Fibroblast of gingiva (primary cell): ENCODE measurements at regions not wholly inside any gene's neighbourhood (a gene's known extent, or its start where the extent isn't known, plus 50 kb on each side); places are given as distances from the start of the nearest gene placed in this dataset.

Experiments
- DNase-seq: peaks from one replicate; pipeline ENCODE4 v3.0.0-alpha.2; 2011; ENCODE audit warnings: low read depth

DNA sequence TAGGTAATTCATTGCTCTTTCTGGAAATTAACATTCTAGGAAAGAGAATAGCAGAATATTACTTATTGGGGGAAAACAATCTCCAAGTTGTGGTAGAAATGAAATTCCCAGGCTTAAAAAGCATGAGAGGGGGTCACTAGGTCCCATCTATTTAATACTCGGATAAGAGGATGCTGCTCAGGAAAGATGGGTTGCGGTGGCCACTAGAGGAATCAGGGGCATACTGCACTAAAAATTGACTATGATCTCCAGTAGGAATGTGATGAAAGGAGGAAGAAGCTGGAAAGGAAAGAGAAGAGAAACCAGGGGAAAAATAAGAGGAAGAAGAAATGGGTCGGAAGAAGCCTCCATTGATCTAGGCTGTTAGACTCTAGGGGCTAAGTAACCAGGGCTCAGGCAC is 192.8 kb downstream of the GPAM start:
- no peak for DNase-seq

DNA sequence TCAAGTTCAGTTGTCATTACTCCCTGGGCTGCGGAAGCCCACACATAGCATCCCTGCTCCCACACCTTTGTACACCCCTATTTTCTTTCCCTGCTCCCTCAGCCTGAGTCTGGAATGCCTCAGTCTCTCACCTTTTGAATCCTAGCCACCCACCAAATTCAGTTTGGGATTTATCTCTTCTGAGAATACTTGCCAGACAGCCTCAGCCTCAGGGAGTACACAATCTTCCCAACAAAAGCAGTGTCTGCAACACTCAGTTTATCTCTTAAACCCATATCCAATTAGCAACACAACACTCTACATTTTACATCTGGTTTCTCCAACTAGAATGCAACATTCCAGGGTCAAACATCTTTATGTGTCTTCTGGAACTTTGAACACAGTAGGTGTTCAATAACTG is 190.2 kb downstream of the GPAM start:
- no peak for DNase-seq

DNA sequence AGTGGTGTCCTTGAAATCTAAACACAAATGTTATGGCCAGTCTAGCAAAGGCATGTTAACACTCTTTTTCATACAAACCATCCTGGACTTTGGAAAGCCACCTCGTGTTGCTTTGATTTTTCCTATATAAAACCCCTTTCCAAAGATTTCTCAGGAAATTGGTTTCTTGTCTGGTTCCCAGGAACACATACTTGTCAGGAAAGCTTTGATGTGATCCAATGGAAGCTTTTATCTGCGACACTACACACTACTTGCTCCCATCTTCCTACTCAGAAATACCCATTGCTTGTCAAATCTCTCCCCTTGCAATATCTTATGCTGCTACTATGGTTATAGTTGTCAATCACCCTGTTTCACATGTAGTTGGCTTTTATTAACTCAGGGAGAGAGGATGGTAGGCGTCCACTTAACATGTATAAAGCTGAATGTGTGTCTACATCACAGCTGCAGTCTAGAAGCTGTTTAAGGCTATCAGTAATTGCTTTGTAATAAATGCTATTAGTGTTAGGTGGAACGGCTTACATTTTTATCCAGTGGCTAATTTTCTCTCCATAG is 189.6 kb downstream of the GPAM start:
- DNase-seq: no peak

DNA sequence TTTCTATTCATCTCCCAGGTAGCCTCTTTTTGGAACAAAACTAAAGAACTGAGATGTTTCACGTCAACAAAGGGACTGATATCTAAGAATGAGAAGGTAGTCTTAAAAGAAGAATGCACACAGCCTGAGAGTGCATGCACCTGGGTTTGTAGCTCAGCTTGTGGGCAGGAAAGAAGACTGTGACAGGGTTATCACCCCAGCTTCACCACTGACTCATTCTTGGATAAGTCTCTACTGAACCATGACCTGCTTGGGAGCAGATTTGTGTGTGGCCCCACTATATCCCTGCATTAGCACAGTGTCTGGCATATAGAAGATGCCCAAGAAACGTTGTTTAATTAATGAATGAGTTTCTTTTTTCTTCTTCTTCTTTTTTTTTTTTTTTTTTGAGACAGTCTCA is 187.5 kb downstream of the GPAM start:
- no peak for DNase-seq

DNA sequence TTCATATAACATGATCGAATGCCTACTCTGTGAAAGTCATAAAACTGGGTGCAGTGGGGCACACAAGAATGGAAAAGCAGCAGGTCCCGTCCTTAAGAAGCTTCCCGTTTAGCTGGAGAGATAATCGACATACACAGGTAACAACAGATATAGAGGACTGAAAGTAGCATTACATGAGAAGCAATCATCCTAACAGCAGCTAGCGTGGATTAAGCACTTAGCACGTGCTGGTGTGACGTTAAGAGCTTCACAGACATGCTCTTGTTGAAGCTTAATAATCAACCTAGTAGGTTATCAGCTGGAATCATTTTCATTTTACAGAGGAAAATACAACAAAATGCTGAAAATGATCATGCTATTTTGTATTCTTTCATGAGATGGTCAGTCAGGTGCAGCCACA is 184.8 kb downstream of the GPAM start:
- DNase-seq: no peak

DNA sequence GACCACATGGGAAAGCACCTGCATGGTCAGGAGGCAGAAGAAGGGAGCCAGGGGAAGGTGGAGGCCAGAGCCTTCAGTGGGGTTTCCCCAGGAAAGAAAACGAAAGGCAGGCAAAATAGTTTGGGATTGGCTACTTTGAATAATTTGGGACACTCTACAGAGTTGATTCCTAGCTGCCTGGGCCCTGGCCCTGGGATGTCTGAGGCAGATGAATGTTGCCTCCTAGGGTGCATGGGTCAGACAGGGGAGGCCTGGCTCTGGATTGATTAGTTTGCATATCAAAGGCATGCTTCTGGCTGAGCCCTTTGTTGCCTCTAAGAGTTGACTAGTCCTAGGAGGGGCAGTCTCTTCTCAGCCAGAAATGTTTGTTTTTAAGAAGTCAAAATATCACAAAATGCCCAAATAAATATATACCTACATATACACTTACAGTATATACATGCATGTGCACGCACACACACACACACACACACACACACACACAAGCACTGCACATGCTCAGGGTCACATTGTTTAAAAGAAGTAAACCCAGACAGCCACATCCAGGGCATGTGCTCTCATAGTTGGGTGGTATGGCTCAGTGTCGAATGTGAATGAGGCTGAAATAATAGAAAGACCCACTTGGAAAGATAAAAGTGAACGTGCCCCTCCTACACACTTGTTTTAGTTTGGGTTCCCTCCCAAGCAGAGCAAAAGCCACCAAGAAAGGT is 184.2 kb downstream of the GPAM start:
- no peak for DNase-seq

DNA sequence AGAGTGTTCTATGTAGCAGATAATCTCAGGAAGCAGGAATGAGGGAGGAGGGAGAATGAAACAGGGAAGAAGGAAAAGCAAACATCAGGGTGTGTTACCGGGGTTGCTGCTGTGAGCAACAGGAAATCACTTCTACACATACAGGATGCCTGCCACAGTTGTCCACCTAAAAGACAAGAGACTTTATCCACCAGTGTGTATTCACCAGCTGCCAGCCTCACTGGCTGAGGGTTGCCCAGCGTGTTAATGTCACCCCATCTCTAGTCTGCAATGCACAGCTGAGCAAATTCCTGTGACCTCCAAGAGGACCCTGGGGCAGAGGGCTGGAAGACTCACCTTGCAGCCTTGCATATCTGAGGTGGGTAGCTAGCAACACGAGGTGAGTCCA is 183.7 kb downstream of the GPAM start:
- no peak for DNase-seq

DNA sequence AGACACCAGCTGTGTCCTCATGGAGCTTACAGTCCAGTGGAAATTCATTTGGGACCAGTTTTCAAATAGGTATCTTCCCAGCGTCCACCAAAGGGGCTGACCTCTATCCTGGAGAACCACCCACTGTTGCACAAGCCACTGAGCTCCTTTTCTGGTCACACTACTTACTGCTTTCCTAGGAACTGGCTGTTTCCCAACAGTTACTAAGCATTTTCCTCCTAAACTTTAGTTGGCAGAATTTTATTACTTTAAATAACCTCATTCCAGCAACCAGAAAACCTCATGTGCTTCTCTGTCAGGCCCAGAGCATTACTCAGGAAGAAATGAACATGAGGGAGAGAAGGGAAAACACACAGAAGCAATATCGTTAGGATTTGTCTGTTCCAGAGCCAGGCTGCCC is 183.1 kb downstream of the GPAM start:
- peak; percentile 34 for DNase-seq

DNA sequence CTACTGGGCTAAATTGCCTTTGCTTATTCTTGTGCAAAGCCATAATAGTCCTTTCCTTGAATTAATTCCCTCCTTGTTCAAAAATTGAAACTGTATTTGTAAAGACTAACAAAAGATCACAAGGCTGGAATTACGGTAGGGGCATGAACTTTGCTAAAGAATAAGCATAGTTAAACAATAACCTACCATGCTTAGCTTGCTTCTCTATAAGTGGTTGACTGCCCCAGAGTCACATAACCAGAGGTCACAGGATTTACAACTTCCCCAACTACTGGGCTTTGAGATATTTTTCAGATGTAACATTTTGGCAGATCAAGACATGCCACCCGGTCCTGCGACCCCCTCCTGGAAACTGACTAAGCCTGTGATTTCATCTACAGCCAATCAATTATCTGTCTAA is 181.4 kb downstream of the GPAM start:
- no peak for DNase-seq

DNA sequence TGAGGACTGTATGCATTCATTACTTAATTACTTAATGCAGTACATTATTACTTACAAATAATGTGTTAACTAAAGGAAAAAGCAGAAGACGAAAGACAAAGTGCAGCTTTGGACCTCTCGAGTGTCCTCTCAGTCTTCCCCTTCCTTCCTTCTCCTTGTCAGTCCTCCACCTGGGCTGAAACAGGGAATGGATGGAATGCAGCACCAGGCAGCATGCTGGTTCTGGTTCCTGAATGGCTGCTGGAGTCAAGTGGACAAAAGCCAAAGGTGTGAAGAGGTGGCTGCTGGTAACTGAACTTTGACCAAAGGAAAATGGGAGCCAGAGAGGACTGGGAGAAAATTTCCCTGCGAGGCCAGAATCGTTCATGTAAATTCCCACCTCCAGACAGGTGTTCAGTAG is 179.5 kb downstream of the GPAM start:
- no peak for DNase-seq

DNA sequence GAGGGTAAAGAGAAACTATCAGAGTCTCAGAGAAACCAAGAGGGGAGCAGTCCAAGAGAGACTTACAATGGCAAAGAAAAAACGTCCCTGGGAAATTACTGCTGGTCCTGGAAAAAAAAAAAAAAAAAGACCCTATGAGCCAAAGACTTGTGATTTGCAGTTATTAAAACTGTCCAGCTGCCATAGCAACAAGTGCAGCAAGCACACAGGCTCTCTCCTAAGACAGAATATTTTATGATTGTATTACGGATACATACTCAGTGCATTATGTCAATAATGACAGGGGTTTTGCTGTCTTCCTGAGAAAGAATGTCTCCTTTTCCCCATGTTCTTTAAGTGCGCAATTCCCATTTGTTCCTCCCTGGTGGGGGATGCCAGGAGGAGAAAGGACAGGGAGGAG is 178.5 kb downstream of the GPAM start:
- DNase-seq: no peak

DNA sequence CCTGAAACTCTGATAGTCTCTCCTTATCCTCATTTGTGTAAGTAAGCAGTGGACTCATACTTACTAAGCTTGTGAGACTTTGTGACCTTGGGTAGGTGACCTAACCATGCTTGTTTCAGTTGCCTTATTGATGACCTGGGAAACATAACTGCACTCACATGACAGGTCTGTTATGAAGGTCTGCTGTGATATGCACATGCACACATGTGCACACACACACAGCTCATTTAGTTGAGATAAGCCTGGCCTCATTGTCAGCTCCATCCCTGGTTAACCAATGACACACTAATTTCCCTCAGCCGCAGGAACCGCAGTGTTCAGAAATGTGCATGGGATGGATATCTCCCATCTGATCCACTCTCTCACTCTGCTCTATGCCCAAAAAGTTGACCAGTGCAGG is 177.2 kb downstream of the GPAM start:
- no peak for DNase-seq

DNA sequence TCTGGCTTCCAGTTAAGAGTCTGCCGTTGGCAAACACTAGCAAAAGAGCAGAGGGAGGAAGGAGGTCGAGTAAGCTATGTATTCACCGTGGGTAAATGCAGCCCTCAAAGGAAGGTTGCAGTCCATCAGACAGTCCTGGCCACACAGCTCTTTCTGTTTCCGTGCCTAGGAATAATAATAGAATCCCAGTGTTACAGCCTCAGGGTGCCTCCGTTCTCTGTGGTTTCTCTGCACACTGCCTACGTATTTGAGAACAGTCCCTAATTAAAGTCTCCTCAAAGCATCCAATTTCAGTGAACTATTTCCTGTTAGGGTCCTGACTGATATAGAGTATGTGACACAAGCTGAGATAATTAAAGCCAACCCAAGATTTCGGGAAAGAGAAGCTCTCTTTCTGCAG is 176.7 kb downstream of the GPAM start:
- no peak for DNase-seq

DNA sequence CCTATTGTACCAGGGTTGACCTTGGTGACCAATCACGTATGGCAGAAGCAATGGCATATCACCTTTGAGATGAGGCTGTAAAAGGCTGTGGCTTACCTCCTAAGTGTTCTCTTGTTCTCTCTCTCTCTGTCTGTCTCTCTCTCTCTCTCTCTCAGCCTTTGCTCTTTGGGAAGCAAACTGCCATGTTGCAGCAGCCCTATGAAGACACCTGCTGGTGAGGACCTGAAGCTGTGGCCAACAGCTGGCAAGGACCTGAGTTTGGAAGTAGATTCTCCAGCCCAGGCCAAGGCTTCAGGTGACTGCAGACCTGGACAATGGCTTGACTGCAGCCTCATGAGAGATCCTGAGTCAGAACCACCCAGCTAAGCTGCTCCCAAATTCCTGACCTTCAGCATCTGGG is 161.4 kb downstream of the GPAM start:
- DNase-seq: no peak

DNA sequence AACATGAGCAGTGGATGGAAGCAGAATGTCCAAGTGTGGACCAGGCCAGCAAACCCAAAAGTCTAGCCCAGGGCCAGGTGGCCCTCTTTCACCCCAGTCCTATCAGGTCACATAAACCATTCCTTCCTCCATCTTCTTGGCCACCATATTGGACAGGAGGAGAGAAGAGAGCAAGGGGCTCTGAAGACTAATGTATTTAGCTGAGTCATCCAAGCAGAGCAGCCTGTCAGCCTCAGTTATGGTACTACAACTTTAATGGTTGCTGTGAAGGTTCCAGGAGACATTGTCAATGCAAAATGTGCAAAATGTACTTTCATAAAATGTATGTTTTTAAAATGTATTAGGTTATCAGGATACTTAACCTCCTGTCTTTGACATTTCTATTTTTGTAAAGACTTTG is 159.5 kb downstream of the GPAM start:
- DNase-seq: no peak

DNA sequence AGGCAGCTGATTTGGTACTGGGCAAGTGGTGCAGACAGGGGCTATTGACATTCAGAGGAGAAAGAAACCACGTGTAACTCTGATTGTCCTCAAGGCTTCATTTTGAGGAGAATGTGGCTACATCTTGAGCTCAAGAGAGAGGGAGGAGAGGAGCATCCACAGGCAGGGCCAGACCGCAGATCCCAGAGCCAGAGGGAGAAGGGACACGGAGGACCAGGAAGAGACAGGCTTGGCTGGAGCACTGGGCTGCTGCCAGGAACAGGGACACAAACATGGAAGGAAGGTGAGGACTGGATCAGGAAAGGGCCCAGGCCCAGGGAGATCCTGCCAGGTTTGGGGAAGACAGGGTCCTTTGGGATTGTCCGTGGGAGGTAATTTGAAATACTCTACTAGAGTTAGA is 158.3 kb downstream of the GPAM start:
- no peak for DNase-seq

DNA sequence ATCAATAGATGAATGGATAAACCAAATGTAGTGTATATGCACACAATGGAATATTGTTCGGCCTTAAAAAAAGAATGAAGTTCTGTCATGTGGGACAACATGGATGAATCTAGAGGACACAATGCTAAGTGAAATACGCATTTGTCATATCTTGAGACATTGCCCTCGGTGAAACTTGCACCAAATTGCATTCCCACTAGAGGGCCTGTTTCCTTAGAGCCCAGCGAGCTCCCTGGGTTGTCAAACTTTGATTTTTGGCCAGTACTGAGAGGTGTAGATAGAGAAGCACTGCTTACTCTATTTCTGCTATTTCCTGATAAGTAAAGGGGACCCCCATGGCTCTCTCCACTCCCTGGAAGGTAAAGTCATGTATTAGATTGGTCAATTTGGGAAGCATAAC is 157.1 kb downstream of the GPAM start:
- DNase-seq: no peak

DNA sequence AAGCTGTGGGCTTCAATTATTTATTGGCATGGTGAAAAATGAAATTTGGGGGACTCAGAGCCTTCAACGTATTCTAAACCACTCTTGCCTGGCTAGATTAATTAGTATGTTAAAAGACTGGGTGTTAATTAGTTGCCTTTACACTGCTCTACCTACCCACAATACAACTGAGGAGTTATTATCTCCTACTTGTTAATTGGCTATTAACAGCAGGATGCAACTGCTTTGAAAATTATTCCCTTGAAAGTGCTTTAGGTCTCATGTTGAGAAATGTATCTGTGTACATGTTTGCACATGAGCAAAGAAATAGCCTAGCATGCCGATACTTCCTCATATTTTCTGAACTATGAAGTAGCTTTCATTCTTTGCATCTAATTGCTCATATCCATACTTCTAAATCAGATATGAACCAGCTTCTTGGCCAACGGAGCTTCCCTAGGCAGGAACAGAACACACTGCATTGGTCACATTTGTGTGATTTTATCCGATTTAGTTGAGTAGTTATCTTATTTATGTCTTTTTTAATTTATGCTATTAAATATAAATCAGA is 155.8 kb downstream of the GPAM start:
- DNase-seq: no peak

DNA sequence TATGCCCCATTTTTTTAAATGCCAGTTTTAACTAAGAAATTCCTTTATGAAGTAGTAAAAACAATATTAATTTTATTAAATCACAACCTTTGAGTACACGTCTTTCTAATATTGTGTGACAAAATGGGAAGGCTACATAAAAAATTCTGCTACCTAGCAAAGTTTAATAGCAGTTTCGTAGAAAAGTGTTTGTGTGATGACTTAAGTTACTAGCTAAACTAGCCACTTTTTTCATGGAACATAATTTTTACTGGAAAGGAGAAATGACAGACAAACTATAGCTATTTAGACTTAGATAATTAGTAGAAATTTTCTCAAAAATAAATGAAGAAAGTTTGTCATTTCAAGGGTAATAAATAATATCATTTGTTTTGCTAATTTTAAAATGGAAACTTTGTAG is 153.1 kb downstream of the GPAM start:
- DNase-seq: no peak

DNA sequence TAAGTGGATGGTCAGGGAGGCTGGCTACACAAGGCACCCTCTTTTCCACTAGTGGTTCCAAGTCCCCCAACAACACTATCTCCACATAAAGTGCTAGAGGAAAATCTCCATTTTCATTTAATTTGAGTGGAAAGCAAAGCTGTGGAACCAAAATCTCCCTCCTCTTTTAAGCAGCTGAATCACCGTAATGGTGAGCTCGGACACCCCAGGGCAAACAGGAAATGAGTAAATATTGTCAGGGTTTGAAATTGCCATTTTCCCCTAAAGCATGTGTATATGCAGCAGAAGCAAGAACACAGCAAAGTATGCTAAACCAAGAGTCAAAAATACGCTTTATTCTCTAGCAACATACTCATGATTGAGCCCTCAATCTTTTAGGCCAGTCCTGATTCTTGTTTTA is 143.7 kb downstream of the GPAM start:
- DNase-seq: no peak

DNA sequence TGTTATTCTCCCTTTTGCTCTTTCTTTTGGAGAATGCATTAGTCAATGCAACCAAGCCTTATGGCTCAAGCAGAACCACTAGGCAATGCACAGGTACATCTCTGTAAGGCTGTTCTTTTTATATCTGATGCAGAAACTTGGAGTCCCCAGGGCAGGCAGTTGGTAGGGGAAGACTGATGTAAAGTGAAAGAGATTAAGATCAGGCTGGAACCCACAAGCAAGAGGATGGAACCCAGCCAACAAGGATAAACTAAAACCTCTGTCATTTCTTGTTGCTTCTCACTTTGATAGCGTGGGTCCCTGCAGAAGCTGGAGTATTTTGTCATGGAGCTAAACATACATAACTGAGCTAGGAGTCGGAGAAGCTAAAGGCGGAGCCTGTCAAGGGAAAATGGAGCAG is 142.9 kb downstream of the GPAM start:
- no peak for DNase-seq

DNA sequence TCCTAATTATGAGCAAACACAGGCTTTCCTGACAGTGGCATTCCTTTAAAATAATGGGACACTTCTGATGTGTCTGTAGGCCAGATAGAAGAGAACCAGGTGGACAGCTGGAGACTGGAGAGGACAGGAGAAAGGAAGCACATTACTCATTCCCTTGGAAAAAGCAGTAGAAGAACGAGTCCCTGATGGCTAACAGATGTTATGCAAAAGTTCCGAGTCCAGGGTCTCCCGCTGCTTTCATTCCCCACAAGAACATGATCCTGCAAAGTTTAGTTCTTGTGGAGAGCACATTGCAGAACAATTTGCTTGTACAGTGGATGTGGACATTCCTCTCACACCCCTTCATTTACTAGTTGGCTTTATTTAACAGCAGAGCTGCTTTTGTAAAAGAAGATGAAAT is 137.6 kb downstream of the GPAM start:
- DNase-seq: no peak

DNA sequence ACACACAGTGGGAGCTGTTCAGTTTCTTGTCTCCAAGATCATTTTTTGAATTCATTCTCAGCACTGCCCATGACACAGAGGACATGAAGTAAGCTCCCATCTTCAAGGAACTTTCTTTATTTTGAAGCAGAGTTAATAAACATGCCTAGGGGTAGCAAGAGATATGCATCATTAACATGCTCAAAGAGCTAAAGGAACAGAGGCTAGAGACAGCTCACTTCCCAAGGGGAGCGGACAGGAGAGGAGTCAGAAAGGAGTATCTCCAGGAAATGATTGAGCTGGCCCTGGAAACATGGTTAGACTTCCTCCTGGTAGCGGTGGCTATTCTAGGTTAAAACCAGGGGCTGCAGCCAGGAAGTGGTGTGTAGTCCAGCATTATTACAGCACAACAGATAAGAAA is 135.9 kb downstream of the GPAM start:
- no peak for DNase-seq

DNA sequence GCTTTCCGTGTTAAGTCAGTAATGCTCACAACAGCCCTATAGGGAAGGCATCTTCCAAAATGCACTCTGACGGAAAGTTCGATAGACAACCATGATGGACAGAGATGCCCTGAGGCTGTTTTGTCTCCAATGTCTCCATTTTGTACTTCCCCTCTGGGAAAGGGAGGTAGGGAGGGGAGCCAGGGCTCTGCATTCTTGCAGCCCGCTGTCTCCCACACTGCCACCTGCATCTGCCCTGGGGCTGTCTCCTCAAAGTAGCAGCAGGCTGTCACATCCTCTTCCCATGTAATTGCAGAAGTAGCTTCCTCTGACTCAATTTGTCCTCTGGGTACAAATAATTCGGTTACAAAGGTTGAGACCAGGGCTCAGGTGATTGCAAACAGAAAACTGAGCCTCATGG is 131.4 kb downstream of the GPAM start:
- no peak for DNase-seq
